H1 (cell line): ENCODE measurements at regions not wholly inside any gene's neighbourhood (a gene's known extent, or its start where the extent isn't known, plus 50 kb on each side); places are given as distances from the start of the nearest gene placed in this dataset.

Experiments
- CTCF ChIA-PET: fragments of 300-600 bp; sonication (Branson Sonifier 250); formaldehyde crosslinking; loops from one replicate; lab custom pipeline; 2021; ENCODE audit not compliant: partially characterized antibody; lab: Charles Lee
- POLR2A ChIA-PET: fragments of 300-600 bp; sonication (Branson Sonifier 250); formaldehyde crosslinking; loops from one replicate; lab custom pipeline; 2021; ENCODE audit warnings: inconsistent platforms; ENCODE audit not compliant: partially characterized antibody; lab: Charles Lee
- DNase-seq, 2 experiments: peaks; one replicate each; pipeline versions ENCODE4 v3.0.0 to v3.0.0-alpha.2; 2010 to 2022; ENCODE audit warnings: low spot score in 2 of 2, low read depth in 1 of 2, mixed read lengths in 1 of 2
- FAIRE-seq: peaks from 2 replicates; lab custom pipeline; 2011; peaks lifted over from hg19 to GRCh38; lab: Jason Lieb, UNC
- H2AFZ ChIP-seq: 2 replicates; pipeline ENCODE4 v1.8.1; 2012; ENCODE audit warnings: low read length, inconsistent platforms
- H2AK5ac ChIP-seq: 2 replicates; pipeline ENCODE4 v1.6.1; 2013; ENCODE audit warnings: low read depth, low read length
- H2BK120ac ChIP-seq: replicated peaks from 2 replicates; pipeline ENCODE3; 2013; ENCODE audit warnings: low read depth, low read length, inconsistent platforms
- H2BK12ac ChIP-seq: 2 replicates; pipeline ENCODE4 v1.6.1; 2013; ENCODE audit warnings: low read depth, low read length
- H2BK15ac ChIP-seq: 2 replicates; pipeline ENCODE4 v1.6.1; 2013; ENCODE audit warnings: low read length
- H2BK20ac ChIP-seq: 2 replicates; pipeline ENCODE4 v1.6.1; 2013; ENCODE audit warnings: low read length
- H2BK5ac ChIP-seq: 2 replicates; pipeline ENCODE4 v1.6.1; 2013; ENCODE audit warnings: low read depth, low read length
- H3K14ac ChIP-seq: 2 replicates; pipeline ENCODE4 v1.6.1; 2013; ENCODE audit warnings: inconsistent platforms; ENCODE audit not compliant: insufficient read length
- H3K18ac ChIP-seq: 2 replicates; pipeline ENCODE4 v1.6.1; 2013; ENCODE audit warnings: low read length; ENCODE audit errors: extremely low read depth
- H3K23ac ChIP-seq: 2 replicates; pipeline ENCODE4 v1.6.1; 2013; ENCODE audit warnings: inconsistent platforms; ENCODE audit not compliant: insufficient read length
- H3K23me2 ChIP-seq: 2 replicates; pipeline ENCODE4 v1.6.1; 2013; ENCODE audit warnings: low read depth, low read length
- H3K27ac ChIP-seq: 2 replicates; pipeline ENCODE4 v1.6.1; 2011; ENCODE audit warnings: low read depth, low read length, inconsistent platforms
- H3K27me3 ChIP-seq, 4 experiments: replicated peaks in 1 of 4; 1 replicate in 1 of 4; 2 replicates in 3 of 4; pipeline versions ENCODE4 v1.6.1 to v1.8.1; 2011 to 2013; ENCODE audit warnings: low read length in 3 of 4, mild to moderate bottlenecking in 3 of 4, inconsistent platforms in 2 of 4, mixed read lengths in 2 of 4, moderate library complexity in 1 of 4; ENCODE audit not compliant: control insufficient read depth in 3 of 4, insufficient read depth in 3 of 4; ENCODE audit errors: extremely low read depth in 1 of 4
- H3K36me3 ChIP-seq, 4 experiments: 2 replicates each; pipeline versions ENCODE4 v1.6.1 to v1.8.1; 2011 to 2013; ENCODE audit warnings: mild to moderate bottlenecking in 4 of 4, low read length in 3 of 4, moderate library complexity in 2 of 4, control low read depth in 1 of 4, inconsistent platforms in 1 of 4; ENCODE audit not compliant: insufficient read depth in 4 of 4, control insufficient read depth in 2 of 4
- H3K4ac ChIP-seq: replicated peaks from 2 replicates; pipeline ENCODE3; 2013; ENCODE audit warnings: low read length, low read depth, mixed read lengths, inconsistent platforms; ENCODE audit not compliant: insufficient read length
- H3K4me1 ChIP-seq, 4 experiments: replicated peaks in 1 of 4; 1 replicate in 1 of 4; 2 replicates in 3 of 4; pipeline versions ENCODE4 v1.6.1 to v1.8.1; 2011 to 2013; ENCODE audit warnings: low read length in 3 of 4, inconsistent platforms in 2 of 4, mixed read lengths in 1 of 4; ENCODE audit not compliant: insufficient read depth in 4 of 4, control insufficient read depth in 3 of 4
- H3K4me2 ChIP-seq, 2 experiments: 2 replicates each; pipeline versions ENCODE4 v1.6.1 to v1.8.1; 2011 to 2013; ENCODE audit warnings: low read depth in 2 of 2, low read length in 2 of 2, control low read depth in 1 of 2, inconsistent platforms in 1 of 2, mild to moderate bottlenecking in 1 of 2; ENCODE audit not compliant: insufficient read depth in 1 of 2
- H3K4me3 ChIP-seq, 4 experiments: fragments of 200-600, 300-600 bp in 1 of 4; sonication (generic), shearing (Covaris generic), sonication (Bioruptor Twin) in 1 of 4; 2 replicates each; pipeline versions ENCODE4 v1.5.1 to v1.8.1; 2011 to 2016; ENCODE audit warnings: low read length in 4 of 4, low read depth in 3 of 4, control low read depth in 2 of 4, inconsistent platforms in 2 of 4, mild to moderate bottlenecking in 2 of 4, mixed read lengths in 1 of 4, moderate library complexity in 1 of 4; ENCODE audit not compliant: insufficient read depth in 2 of 4; ENCODE audit errors: extremely low read depth in 1 of 4
- H3K56ac ChIP-seq: replicated peaks from 2 replicates; pipeline ENCODE3; 2013; ENCODE audit warnings: low read depth, mild to moderate bottlenecking, mixed read lengths, low read length, inconsistent platforms; ENCODE audit not compliant: insufficient read length
- H3K79me1 ChIP-seq: 2 replicates; pipeline ENCODE4 v1.6.1; 2013; ENCODE audit warnings: low read depth, low read length, control low read depth
- H3K79me2 ChIP-seq, 2 experiments: 2 replicates each; pipeline versions ENCODE4 v1.6.1 to v1.8.1; 2012 to 2013; ENCODE audit warnings: low read length in 2 of 2, mild to moderate bottlenecking in 2 of 2, inconsistent platforms in 1 of 2; ENCODE audit not compliant: insufficient read depth in 2 of 2, control insufficient read depth in 1 of 2
- H3K9ac ChIP-seq, 4 experiments: replicated peaks in 1 of 4; 1 replicate in 1 of 4; 2 replicates in 3 of 4; pipeline versions ENCODE4 v1.6.1 to v1.8.1; 2011 to 2013; ENCODE audit warnings: low read depth in 3 of 4, low read length in 3 of 4, control low read depth in 2 of 4, mild to moderate bottlenecking in 2 of 4, moderate library complexity in 2 of 4, inconsistent platforms in 1 of 4; ENCODE audit errors: extremely low read depth in 1 of 4
- H3K9me3 ChIP-seq, 2 experiments: 2 replicates each; pipeline versions ENCODE4 v1.6.1 to v1.8.1; 2012 to 2013; ENCODE audit warnings: mild to moderate bottlenecking in 2 of 2, moderate library complexity in 2 of 2, control low read depth in 1 of 2, inconsistent platforms in 1 of 2, low read depth in 1 of 2, low read length in 1 of 2, mixed read lengths in 1 of 2; ENCODE audit not compliant: insufficient read depth in 2 of 2
- H4K20me1 ChIP-seq, 2 experiments: replicated peaks in 1 of 2; 2 replicates each; pipeline versions ENCODE3 to v1.8.1; 2011 to 2013; ENCODE audit warnings: inconsistent platforms in 2 of 2, low read length in 2 of 2, mild to moderate bottlenecking in 1 of 2; ENCODE audit not compliant: insufficient read depth in 2 of 2, control insufficient read depth in 1 of 2
- H4K5ac ChIP-seq: 2 replicates; pipeline ENCODE4 v1.6.1; 2013; ENCODE audit warnings: low read length, low read depth, mixed read lengths, inconsistent platforms; ENCODE audit not compliant: insufficient read length
- H4K8ac ChIP-seq: 2 replicates; pipeline ENCODE4 v1.8.0; 2013; ENCODE audit warnings: mild to moderate bottlenecking, moderate library complexity, low read length, inconsistent platforms; ENCODE audit not compliant: insufficient read depth; ENCODE audit errors: extremely low read depth
- H4K91ac ChIP-seq: replicated peaks from 2 replicates; pipeline ENCODE3; 2013; ENCODE audit warnings: low read length, mixed read lengths, inconsistent platforms; ENCODE audit not compliant: insufficient read length
- CBX8 ChIP-seq: fragments of 300-800, 300-1000 bp; sonication (generic); IDR thresholded peaks from 2 replicates; pipeline ENCODE4 v1.7.1; 2016; ENCODE audit warnings: low read depth, low read length, borderline replicate concordance
- EGR1 ChIP-seq: IDR thresholded peaks from 2 replicates; pipeline ENCODE4 v1.6.1; 2011; ENCODE audit warnings: low read depth, low read length, borderline replicate concordance
- FOSL1 ChIP-seq: IDR thresholded peaks from 2 replicates; pipeline ENCODE4 v1.6.1; 2011; ENCODE audit warnings: mild to moderate bottlenecking, low read depth, low read length, moderate library complexity; ENCODE audit not compliant: insufficient read depth
- JUND ChIP-seq: IDR thresholded peaks from 2 replicates; pipeline ENCODE4 v1.6.1; 2011; ENCODE audit warnings: mild to moderate bottlenecking, improper control_type of control experiment, low read length
- MAFK ChIP-seq: IDR thresholded peaks from 2 replicates; pipeline ENCODE4 v1.6.1; 2012; ENCODE audit warnings: low read depth, mild to moderate bottlenecking, improper control_type of control experiment, low read length
- POLR2A ChIP-seq, 2 experiments: IDR thresholded peaks; 1 replicate in 1 of 2; 2 replicates in 1 of 2; pipeline ENCODE4 v1.6.1; 2011; ENCODE audit warnings: low read depth in 2 of 2, low read length in 2 of 2, mild to moderate bottlenecking in 2 of 2; ENCODE audit errors: control extremely low read depth in 1 of 2
- TAF7 ChIP-seq: optimal IDR thresholded peaks from 2 replicates; pipeline ENCODE3; 2011; ENCODE audit warnings: low read depth, mild to moderate bottlenecking, inconsistent platforms, low read length, moderate library complexity, borderline replicate concordance
- TBP ChIP-seq: IDR thresholded peaks from 2 replicates; pipeline ENCODE4 v1.6.1; 2011; ENCODE audit warnings: low read depth, low read length, improper control_type of control experiment

DNA sequence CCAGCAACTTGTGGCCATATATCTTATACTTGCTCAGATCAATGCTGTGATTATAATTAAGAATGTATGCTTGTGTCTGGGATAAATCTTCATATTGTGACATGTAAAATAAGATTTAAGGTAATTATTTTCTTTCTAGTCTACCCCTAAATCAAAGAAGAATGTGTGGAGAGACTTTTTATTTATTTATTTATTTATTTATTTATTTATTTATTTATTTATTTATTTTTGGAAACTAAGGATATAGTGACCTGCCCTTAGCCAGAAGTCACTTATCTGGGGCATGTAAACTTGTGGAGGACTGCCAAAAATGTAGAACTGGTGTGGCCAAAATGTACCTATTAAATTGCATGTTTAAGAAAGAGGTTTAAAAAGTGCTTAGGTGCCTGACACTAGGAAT lies 144.3 kb downstream of the BEND2 start:
- no peak overlapping the region for H2BK12ac ChIP-seq
- no peak overlapping the region for H3K14ac ChIP-seq
- H3K4ac ChIP-seq, result no peak overlapping the region
- H3K4me3 ChIP-seq, result no peak overlapping the region
- H3K79me1 ChIP-seq, result no peaks in the 10 kb centered on the region
- H4K5ac ChIP-seq, result no peak overlapping the region
- no peak overlapping the region for H3K9ac ChIP-seq
- ChIA-PET POLR2A (interaction anchor here (0.6 to 1.1 kb wide), 2 partner anchors 24 to 474 kb away, joined by 3 read pairs; no protein-coding TSS in a partner anchor), CTCF (no interaction called here)
- H4K91ac ChIP-seq, result no peak overlapping the region
- H2BK5ac ChIP-seq, result no peak overlapping the region
- H3K56ac ChIP-seq, result no peak overlapping the region
- H3K9me3 ChIP-seq, result no peaks in the 10 kb centered on the region
- no peak overlapping the region for H3K23ac ChIP-seq
- H3K23me2 ChIP-seq, result no peaks in the 10 kb centered on the region
- H3K27me3 ChIP-seq, result no peaks in the 10 kb centered on the region
- FAIRE-seq (no peak), DNase-seq (no peak)
- H2BK120ac ChIP-seq, result no peak overlapping the region
- H2AK5ac ChIP-seq, result no peak overlapping the region
- H2AFZ ChIP-seq, result no peak overlapping the region
- no peak overlapping the region for H2BK20ac ChIP-seq
- H3K18ac ChIP-seq, result no peak overlapping the region
- no peak overlapping the region for H2BK15ac ChIP-seq
- H3K36me3 ChIP-seq, result no peaks in the 10 kb centered on the region
- TF ChIP-seq TAF7, result no peak
- TF ChIP-seq EGR1, result no peak
- no peak for TF ChIP-seq FOSL1
- no peak for TF ChIP-seq POLR2A (IDR thresholded peaks at IDR 0.05; ENCODE audit: control extremely low read depth in 1 of 2, low read depth in 2 of 2, low read length in 2 of 2)
- TF ChIP-seq MAFK, result no peak
- no peak for TF ChIP-seq JUND
- no peak for TF ChIP-seq TBP
- TF ChIP-seq CBX8, result no peak
- no peak overlapping the region for H3K4me2 ChIP-seq
- no peaks in the 10 kb centered on the region for H4K20me1 ChIP-seq
- no peak overlapping the region for H4K8ac ChIP-seq
- H3K79me2 ChIP-seq, result no peaks in the 10 kb centered on the region
- H3K27ac ChIP-seq, result no peak overlapping the region
- H3K4me1 ChIP-seq, result 0 out of 7 replicates have a peak, but pooled peaks cover 0 to 3% (median 0%) of the 10 kb centered on the region in 4 experiments
